ENCODE measurements at regions not wholly inside any gene's neighbourhood (a gene's known extent, or its start where the extent isn't known, plus 50 kb on each side); places are given as distances from the start of the nearest gene placed in this dataset.

GRCh38 chr11:88424881-88425280, 87.3 kb upstream of the CTSC start:
- TF ChIP-seq RAD21 (IDR thresholded peaks at IDR 0.05): no peak
- TF ChIP-seq TAF1 (conservative IDR thresholded peaks at IDR 0.05): no peak
- TF ChIP-seq CTCF (IDR thresholded peaks at IDR 0.05; ENCODE audit: low read depth, low read length, missing input control): no peak
- TF ChIP-seq YY1 (IDR thresholded peaks at IDR 0.05): no peak
- TF ChIP-seq NR2F2 (IDR thresholded peaks at IDR 0.05): no peak
- no peak for TF ChIP-seq REST (IDR thresholded peaks at IDR 0.05)
- no peak for TF ChIP-seq SP1 (IDR thresholded peaks at IDR 0.05)
